Neutrophil (primary cell): ENCODE measurements at regions not wholly inside any gene's neighbourhood (a gene's known extent, or its start where the extent isn't known, plus 50 kb on each side); places are given as distances from the start of the nearest gene placed in this dataset.

Source experiments
- H3K27ac ChIP-seq: fragments of 200-600 bp; sonication (generic); 2 replicates; pipeline ENCODE4 v1.5.1; 2016; ENCODE audit warnings: mild to moderate bottlenecking, moderate library complexity
- H3K27me3 ChIP-seq: fragments of 200-600 bp; sonication (generic); 2 replicates; pipeline ENCODE4 v1.6.0; 2016; ENCODE audit warnings: mild to moderate bottlenecking
- H3K36me3 ChIP-seq: fragments of 200-600 bp; sonication (generic); 2 replicates; pipeline ENCODE4 v1.5.1; 2017
- H3K4me1 ChIP-seq, 2 experiments: fragments of 200-600 bp in 1 of 2; sonication (generic) in 1 of 2; 1 replicate in 1 of 2; 2 replicates in 1 of 2; pipeline versions ENCODE4 v1.5.1 to v1.6.1; 2013 to 2016; ENCODE audit warnings: low read depth in 1 of 2, low read length in 1 of 2, mild to moderate bottlenecking in 1 of 2, moderate library complexity in 1 of 2; ENCODE audit not compliant: control insufficient read depth in 1 of 2, insufficient read depth in 1 of 2
- H3K4me3 ChIP-seq, 2 experiments: fragments of 200-600 bp in 1 of 2; sonication (generic) in 1 of 2; 1 replicate in 1 of 2; 2 replicates in 1 of 2; pipeline ENCODE4 v1.5.1; 2013 to 2016; ENCODE audit warnings: low read depth in 1 of 2, low read length in 1 of 2, mild to moderate bottlenecking in 1 of 2, moderate library complexity in 1 of 2
- H3K9me3 ChIP-seq: fragments of 200-600 bp; sonication (generic); 2 replicates; pipeline ENCODE4 v1.5.1; 2016
- TF ChIP-seq, protein P1 (sequence below): fragments of 200-600 bp; sonication (generic); IDR thresholded peaks from 2 replicates; pipeline ENCODE4 v1.5.1; 2016; ENCODE audit warnings: antibody characterized with exemption

- Histone ChIP-seq H3K9me3 (no peaks in the 10 kb centered on the region), H3K27ac (no peak overlapping the region), H3K36me3 (no peaks in the 10 kb centered on the region), H3K4me3 (no peak overlapping the region), H3K27me3 (no peaks in the 10 kb centered on the region), H3K4me1 (no peaks in the 10 kb centered on the region)
- TF ChIP-seq, protein P1, sequence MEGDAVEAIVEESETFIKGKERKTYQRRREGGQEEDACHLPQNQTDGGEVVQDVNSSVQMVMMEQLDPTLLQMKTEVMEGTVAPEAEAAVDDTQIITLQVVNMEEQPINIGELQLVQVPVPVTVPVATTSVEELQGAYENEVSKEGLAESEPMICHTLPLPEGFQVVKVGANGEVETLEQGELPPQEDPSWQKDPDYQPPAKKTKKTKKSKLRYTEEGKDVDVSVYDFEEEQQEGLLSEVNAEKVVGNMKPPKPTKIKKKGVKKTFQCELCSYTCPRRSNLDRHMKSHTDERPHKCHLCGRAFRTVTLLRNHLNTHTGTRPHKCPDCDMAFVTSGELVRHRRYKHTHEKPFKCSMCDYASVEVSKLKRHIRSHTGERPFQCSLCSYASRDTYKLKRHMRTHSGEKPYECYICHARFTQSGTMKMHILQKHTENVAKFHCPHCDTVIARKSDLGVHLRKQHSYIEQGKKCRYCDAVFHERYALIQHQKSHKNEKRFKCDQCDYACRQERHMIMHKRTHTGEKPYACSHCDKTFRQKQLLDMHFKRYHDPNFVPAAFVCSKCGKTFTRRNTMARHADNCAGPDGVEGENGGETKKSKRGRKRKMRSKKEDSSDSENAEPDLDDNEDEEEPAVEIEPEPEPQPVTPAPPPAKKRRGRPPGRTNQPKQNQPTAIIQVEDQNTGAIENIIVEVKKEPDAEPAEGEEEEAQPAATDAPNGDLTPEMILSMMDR: no peak
These were observed 264.6 kb downstream of the DUSP10 start for GRCh38 chr1:221477252-221477651.

DNA sequence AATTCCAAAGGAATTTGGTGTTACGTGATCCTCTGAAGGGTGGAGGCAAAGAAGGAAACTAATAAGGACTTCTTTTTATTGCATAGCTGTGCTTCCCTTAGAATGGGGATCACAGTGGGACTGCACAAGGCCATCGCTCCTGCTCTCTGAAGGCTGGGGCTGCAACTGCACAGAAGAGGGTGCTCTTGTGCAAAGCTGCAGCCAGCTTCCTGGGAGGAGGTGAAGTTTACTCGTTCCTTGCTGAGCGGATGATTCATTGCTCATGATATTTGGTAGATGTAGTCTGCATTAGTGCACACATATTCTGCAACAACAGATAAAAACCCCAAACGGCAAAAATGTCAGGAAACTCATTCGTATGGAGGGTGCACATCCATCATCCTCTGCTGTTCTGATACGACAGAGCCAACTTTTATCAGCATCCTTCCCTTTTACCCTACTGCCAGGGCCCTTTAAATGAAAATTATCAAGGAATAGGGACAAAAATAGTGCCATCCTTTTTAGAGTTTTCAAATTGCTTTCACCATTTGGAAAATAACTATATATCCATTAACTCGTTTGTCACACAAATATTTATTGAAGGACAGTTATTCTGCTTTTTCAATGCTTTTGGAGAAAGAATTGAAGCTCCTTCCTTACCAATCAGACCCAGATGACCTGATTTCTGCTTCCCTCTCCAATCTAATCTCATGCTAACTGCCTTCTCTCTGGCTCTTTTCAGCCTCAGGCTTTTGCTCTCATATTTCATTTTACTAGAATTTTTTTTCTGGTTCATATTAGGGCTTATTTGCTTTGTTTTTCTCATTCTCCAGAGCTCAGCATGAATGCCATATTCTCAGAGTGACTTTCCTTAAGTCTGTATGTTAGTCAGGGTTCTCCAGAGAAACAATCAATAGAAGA is 263.6 kb downstream of the DUSP10 start:
- Histone ChIP-seq H3K4me3 (no peak overlapping the region), H3K36me3 (no peaks in the 10 kb centered on the region)

DNA sequence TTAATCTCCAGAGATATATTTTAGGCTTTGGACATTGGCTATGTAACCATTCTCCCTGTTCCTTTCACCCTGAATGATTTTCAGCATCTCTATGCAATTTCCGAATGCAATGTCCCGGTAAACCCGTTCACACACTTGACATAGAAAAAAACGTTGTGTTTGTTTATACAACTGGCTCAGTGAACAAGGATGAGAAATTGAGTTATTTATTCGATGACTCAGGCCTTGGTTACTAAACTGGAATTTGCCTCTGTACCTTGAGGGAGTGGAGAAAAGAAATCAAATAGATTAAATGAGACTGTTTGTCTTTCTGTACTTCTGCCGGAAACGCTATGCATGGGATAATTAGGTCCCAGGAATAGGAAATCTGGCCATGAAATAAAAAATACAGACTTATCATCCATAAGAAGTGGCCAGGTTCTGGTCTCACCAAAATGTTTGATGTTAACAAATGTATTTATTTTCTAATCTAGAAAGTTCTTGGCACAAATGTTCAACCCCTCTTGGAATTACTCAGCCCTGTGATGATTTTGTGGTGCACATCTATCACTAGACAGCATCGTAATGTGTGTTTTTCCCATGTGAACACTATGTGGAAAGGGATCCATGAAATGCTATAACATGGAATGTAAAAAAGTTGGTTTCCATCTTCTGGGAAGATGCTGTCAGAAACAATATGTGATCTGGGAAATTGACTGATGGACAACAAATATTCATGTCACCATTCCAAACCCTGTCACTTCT is 253.9 kb downstream of the DUSP10 start:
- Histone ChIP-seq H3K4me3 (no peak overlapping the region), H3K27ac (no peak overlapping the region), H3K4me1 (no peaks in the 10 kb centered on the region), H3K27me3 (no peaks in the 10 kb centered on the region), H3K9me3 (no peaks in the 10 kb centered on the region), H3K36me3 (no peaks in the 10 kb centered on the region)
- TF ChIP-seq, protein P1: no peak

More for the DNA sequence above, 263.6 kb downstream of the DUSP10 start:
- Histone ChIP-seq H3K4me1 (no peaks in the 10 kb centered on the region), H3K27ac (no peak overlapping the region), H3K9me3 (no peaks in the 10 kb centered on the region), H3K27me3 (no peaks in the 10 kb centered on the region)
- TF ChIP-seq, protein P1: no peak

- no peak overlapping the region for H3K4me3 ChIP-seq
- no peak overlapping the region for H3K27ac ChIP-seq
- H3K4me1 ChIP-seq: no peaks in the 10 kb centered on the region
- no peaks in the 10 kb centered on the region for H3K36me3 ChIP-seq
- H3K9me3 ChIP-seq: no peaks in the 10 kb centered on the region
- no peaks in the 10 kb centered on the region for H3K27me3 ChIP-seq
- TF ChIP-seq, protein P1: no peak
These were observed 253.3 kb downstream of the DUSP10 start for GRCh38 chr1:221488550-221488949.

GRCh38 chr1:221494670-221495069 is 247.2 kb downstream of the DUSP10 start:
- Histone ChIP-seq H3K27me3 (no peaks in the 10 kb centered on the region), H3K27ac (no peak overlapping the region)
- TF ChIP-seq, protein P1: no peak

More at GRCh38 chr1:221494670-221495069, 247.2 kb downstream of the DUSP10 start:
- Histone ChIP-seq H3K4me1 (no peaks in the 10 kb centered on the region), H3K4me3 (no peak overlapping the region), H3K36me3 (no peaks in the 10 kb centered on the region), H3K9me3 (no peaks in the 10 kb centered on the region)
